ENCODE measurements at regions not wholly inside any gene's neighbourhood (a gene's known extent, or its start where the extent isn't known, plus 50 kb on each side); places are given as distances from the start of the nearest gene placed in this dataset.

GRCh38 chr16:59665618-59666220, 931.6 kb upstream of the GOT2 start:
- Histone ChIP-seq H3K4me1 (ENCODE audit: insufficient read depth, low read length) (no peaks in the 10 kb centered on the region), H3K4me3 (replicated peaks in 1 of 3; ENCODE audit: insufficient read depth in 1 of 3, low read depth in 2 of 3, low read length in 3 of 3) (no peak overlapping the region), H4K20me1 (ENCODE audit: insufficient read depth, low read length) (no peaks in the 10 kb centered on the region), H3K79me2 (ENCODE audit: insufficient read depth, low read length) (no peaks in the 10 kb centered on the region), H3K36me3 (replicated peaks in 1 of 2; ENCODE audit: control insufficient read depth in 1 of 2, insufficient read depth in 2 of 2, low read length in 2 of 2) (no peaks in the 10 kb centered on the region), H3K27me3 (ENCODE audit: control insufficient read depth in 1 of 2, insufficient read depth in 2 of 2, low read length in 2 of 2) (no peaks in the 10 kb centered on the region), H2AFZ (ENCODE audit: low read length) (no peak overlapping the region), H3K27ac (ENCODE audit: extremely low read length, insufficient read depth, low read length) (no peak overlapping the region), H3K9me3 (ENCODE audit: low read length) (peaks cover 62% of the 10 kb centered on the region), H3K4me2 (ENCODE audit: low read depth, low read length) (no peak overlapping the region), H3K9ac (ENCODE audit: insufficient read depth, low read depth, low read length) (no peak overlapping the region)
- no peak for FAIRE-seq
- intact Hi-C loops (cut with micrococcal nuclease; ENCODE audit: unreplicated experiment) (no loop called here), in situ Hi-C loops (cut with HindIII; ENCODE audit: extremely low pct_ligation_motif_present, low pct_unique_long_range_greater_than_20kb) (no loop called here)
- POLR2A ChIA-PET: no interaction called here
- BruUV-seq (replicated peaks): no TSS peak
- no peak for TF ChIP-seq ZNF124 (CRISPR knock-in tag; IDR thresholded peaks at IDR 0.05)
- TF ChIP-seq NR2C2 (CRISPR knock-in tag; IDR thresholded peaks at IDR 0.05; ENCODE audit: borderline replicate concordance): no peak
- no peak for TF ChIP-seq ZNF703 (CRISPR knock-in tag; IDR thresholded peaks at IDR 0.05; ENCODE audit: borderline replicate concordance)
- TF ChIP-seq NCOR1 (IDR thresholded peaks at IDR 0.05; ENCODE audit: borderline replicate concordance, low read length): no peak
- 0 out of 2 replicates have a peak, but pooled peaks have one; percentile 15 for TF ChIP-seq CEBPB (IDR thresholded peaks at IDR 0.05; ENCODE audit: borderline replicate concordance, low read depth, low read length)
- TF ChIP-seq PATZ1 (CRISPR knock-in tag; IDR thresholded peaks at IDR 0.05): no peak
- no peak for TF ChIP-seq JARID2 (CRISPR knock-in tag; IDR thresholded peaks at IDR 0.05; ENCODE audit: insufficient replicate concordance)
- TF ChIP-seq FOXA3 (CRISPR knock-in tag; IDR thresholded peaks at IDR 0.05): no peak
- TF ChIP-seq TBL1XR1 (IDR thresholded peaks at IDR 0.05; ENCODE audit: borderline replicate concordance, low read length, partially characterized antibody): no peak
- CTCF ChIA-PET (ENCODE audit: low intra/inter-chr PET ratio, low total read pairs): no interaction called here
- 0% methylated on average over 2 of the region's 2 CpGs for WGBS (ENCODE audit: low lambda C conversion rate)
- no peak for DNase-seq (ENCODE audit: low spot score)
- no peak for ATAC-seq

All from HepG2 (cell line).